SK-N-MC (cell line): ENCODE measurements at regions not wholly inside any gene's neighbourhood (a gene's known extent, or its start where the extent isn't known, plus 50 kb on each side); places are given as distances from the start of the nearest gene placed in this dataset.

Experiments used
- EZH2 ChIP-seq: fragments of 200-600 bp; sonication (generic); IDR thresholded peaks from one replicate; pipeline ENCODE4 v1.6.1; 2017; ENCODE audit warnings: antibody characterized with exemption
- FOXP2 ChIP-seq: optimal IDR thresholded peaks from 2 replicates; pipeline ENCODE3; 2011; ENCODE audit warnings: mild to moderate bottlenecking, moderate library complexity; ENCODE audit not compliant: insufficient read depth; ENCODE audit errors: extremely low read length, control extremely low read depth
- POLR2AphosphoS5 ChIP-seq: IDR thresholded peaks from 2 replicates; pipeline ENCODE4 v1.6.1; 2012; ENCODE audit warnings: mild to moderate bottlenecking, low read depth, low read length, borderline replicate concordance

GRCh38 chr6:28657769-28658465 is 132.2 kb downstream of the GPX5 start:
- TF ChIP-seq EZH2, result no peak
- TF ChIP-seq POLR2AphosphoS5, result no peak
- no peak for TF ChIP-seq FOXP2
